ENCODE measurements at regions not wholly inside any gene's neighbourhood (a gene's known extent, or its start where the extent isn't known, plus 50 kb on each side); places are given as distances from the start of the nearest gene placed in this dataset.

GRCh38 chr6:144843701-144844100 is 558.6 kb downstream of the UTRN start:
- TF ChIP-seq USF1 (IDR thresholded peaks at IDR 0.05), result no peak
- TF ChIP-seq ZBTB7A (IDR thresholded peaks at IDR 0.05; ENCODE audit: low read depth), result no peak
- no peak for TF ChIP-seq NFIC (IDR thresholded peaks at IDR 0.05)
- TF ChIP-seq FOXM1 (IDR thresholded peaks at IDR 0.05; ENCODE audit: borderline replicate concordance, low read depth), result no peak
- TF ChIP-seq TAF1 (IDR thresholded peaks at IDR 0.05; ENCODE audit: low read depth), result no peak
- no peak for TF ChIP-seq YY1 (IDR thresholded peaks at IDR 0.05; ENCODE audit: low read depth)
- no peak for TF ChIP-seq REST (IDR thresholded peaks at IDR 0.05; ENCODE audit: low read depth)
- no peak for TF ChIP-seq MAX (IDR thresholded peaks at IDR 0.05)

GRCh38 chr6:144844596-144844995 is 559.5 kb downstream of the UTRN start:
- no peak for TF ChIP-seq TCF12 (IDR thresholded peaks at IDR 0.05; ENCODE audit: low read depth)
- no peak for TF ChIP-seq FOXM1 (IDR thresholded peaks at IDR 0.05; ENCODE audit: borderline replicate concordance, low read depth)
- no peak for TF ChIP-seq EGR1 (IDR thresholded peaks at IDR 0.05)
- no peak for TF ChIP-seq YY1 (IDR thresholded peaks at IDR 0.05; ENCODE audit: low read depth)
- TF ChIP-seq MAX (IDR thresholded peaks at IDR 0.05), result no peak
- TF ChIP-seq RAD21 (IDR thresholded peaks at IDR 0.05; ENCODE audit: low read depth), result no peak
- no peak for TF ChIP-seq CREB1 (IDR thresholded peaks at IDR 0.05; ENCODE audit: low read depth)
- no peak for TF ChIP-seq EP300 (IDR thresholded peaks at IDR 0.05; ENCODE audit: borderline replicate concordance)
- TF ChIP-seq REST (IDR thresholded peaks at IDR 0.05; ENCODE audit: low read depth), result no peak
- TF ChIP-seq TEAD4 (IDR thresholded peaks at IDR 0.05), result no peak
- no peak for TF ChIP-seq NFIC (IDR thresholded peaks at IDR 0.05)
- TF ChIP-seq ZBTB7A (IDR thresholded peaks at IDR 0.05; ENCODE audit: low read depth), result no peak
- TF ChIP-seq TAF1 (IDR thresholded peaks at IDR 0.05; ENCODE audit: low read depth), result no peak
- no peak for TF ChIP-seq CEBPB (IDR thresholded peaks at IDR 0.05)
- no peak for TF ChIP-seq USF1 (IDR thresholded peaks at IDR 0.05)

GRCh38 chr6:144845186-144845585 is 560.1 kb downstream of the UTRN start:
- no peak for TF ChIP-seq TEAD4 (IDR thresholded peaks at IDR 0.05)
- no peak for TF ChIP-seq NFIC (IDR thresholded peaks at IDR 0.05)
- no peak for TF ChIP-seq REST (IDR thresholded peaks at IDR 0.05; ENCODE audit: low read depth)
- TF ChIP-seq FOXM1 (IDR thresholded peaks at IDR 0.05; ENCODE audit: borderline replicate concordance, low read depth), result no peak
- no peak for TF ChIP-seq ZBTB7A (IDR thresholded peaks at IDR 0.05; ENCODE audit: low read depth)
- TF ChIP-seq EGR1 (IDR thresholded peaks at IDR 0.05), result no peak
- TF ChIP-seq USF1 (IDR thresholded peaks at IDR 0.05), result no peak
- TF ChIP-seq CREB1 (IDR thresholded peaks at IDR 0.05; ENCODE audit: low read depth), result no peak
- no peak for TF ChIP-seq RAD21 (IDR thresholded peaks at IDR 0.05; ENCODE audit: low read depth)
- no peak for TF ChIP-seq YY1 (IDR thresholded peaks at IDR 0.05; ENCODE audit: low read depth)
- no peak for TF ChIP-seq EP300 (IDR thresholded peaks at IDR 0.05; ENCODE audit: borderline replicate concordance)
- TF ChIP-seq MAX (IDR thresholded peaks at IDR 0.05), result no peak
- no peak for TF ChIP-seq TAF1 (IDR thresholded peaks at IDR 0.05; ENCODE audit: low read depth)

- TF ChIP-seq EGR1 (IDR thresholded peaks at IDR 0.05) (no peak), USF1 (IDR thresholded peaks at IDR 0.05) (no peak), RAD21 (IDR thresholded peaks at IDR 0.05; ENCODE audit: low read depth) (no peak), TCF12 (IDR thresholded peaks at IDR 0.05; ENCODE audit: low read depth) (no peak), NFIC (IDR thresholded peaks at IDR 0.05) (no peak), ZBTB7A (IDR thresholded peaks at IDR 0.05; ENCODE audit: low read depth) (no peak), REST (IDR thresholded peaks at IDR 0.05; ENCODE audit: low read depth) (no peak), YY1 (IDR thresholded peaks at IDR 0.05; ENCODE audit: low read depth) (no peak), EP300 (IDR thresholded peaks at IDR 0.05; ENCODE audit: borderline replicate concordance) (no peak), CREB1 (IDR thresholded peaks at IDR 0.05; ENCODE audit: low read depth) (no peak), MAX (IDR thresholded peaks at IDR 0.05) (no peak), FOXM1 (IDR thresholded peaks at IDR 0.05; ENCODE audit: borderline replicate concordance, low read depth) (no peak), TEAD4 (IDR thresholded peaks at IDR 0.05) (no peak), TAF1 (IDR thresholded peaks at IDR 0.05; ENCODE audit: low read depth) (no peak), CEBPB (IDR thresholded peaks at IDR 0.05) (no peak)
These were observed 562.8 kb downstream of the UTRN start for GRCh38 chr6:144847916-144848315.
